NCI-H187 treated with DMSO at 0.1 percent for 48 hours (cell line): ENCODE measurements at regions not wholly inside any gene's neighbourhood (a gene's known extent, or its start where the extent isn't known, plus 50 kb on each side); places are given as distances from the start of the nearest gene placed in this dataset.

Experiments used
- DNase-seq: peaks from one replicate; lab custom pipeline; 2025; lab: John Stamatoyannopoulos, UW

GRCh38 chr4:130632731-130633604 is 1537.0 kb downstream of the C4orf33 start:
- DNase-seq: no peak

GRCh38 chr4:130636486-130636885 is 1540.5 kb downstream of the C4orf33 start:
- DNase-seq: no peak

- DNase-seq: no peak
Observed at GRCh38 chr4:130640592-130640991, 1544.6 kb downstream of the C4orf33 start.

- DNase-seq: no peak
Observed at GRCh38 chr4:130646886-130647285, 1550.9 kb downstream of the C4orf33 start.

- DNase-seq: no peak
Observed at GRCh38 chr4:130648570-130648969, 1552.6 kb downstream of the C4orf33 start.

- DNase-seq: no peak
Observed at GRCh38 chr4:130653842-130654241, 1557.9 kb downstream of the C4orf33 start.

- no peak for DNase-seq
Observed at GRCh38 chr4:130659320-130659719, 1563.4 kb downstream of the C4orf33 start.

GRCh38 chr4:130668859-130669258 is 1572.9 kb downstream of the C4orf33 start:
- DNase-seq: no peak

- DNase-seq: no peak
Observed at GRCh38 chr4:130675266-130675665, 1579.3 kb downstream of the C4orf33 start.

- no peak for DNase-seq
Observed at GRCh38 chr4:130689181-130689580, 1593.2 kb downstream of the C4orf33 start.

GRCh38 chr4:130698251-130698650 is 1602.3 kb downstream of the C4orf33 start:
- no peak for DNase-seq

GRCh38 chr4:130699004-130699403 is 1603.1 kb downstream of the C4orf33 start:
- DNase-seq: no peak

GRCh38 chr4:130703211-130703935 is 1607.4 kb downstream of the C4orf33 start:
- DNase-seq: no peak

GRCh38 chr4:130705023-130705422 is 1609.1 kb downstream of the C4orf33 start:
- DNase-seq: no peak

- no peak for DNase-seq
Observed at GRCh38 chr4:130712038-130712437, 1616.1 kb downstream of the C4orf33 start.

- DNase-seq: no peak
Observed at GRCh38 chr4:130714006-130714405, 1618.1 kb downstream of the C4orf33 start.

- no peak for DNase-seq
Observed at GRCh38 chr4:130722361-130722760, 1626.4 kb downstream of the C4orf33 start.

- no peak for DNase-seq
Observed at GRCh38 chr4:130736436-130737185, 1640.7 kb downstream of the C4orf33 start.

- no peak for DNase-seq
Observed at GRCh38 chr4:130738233-130738632, 1642.3 kb downstream of the C4orf33 start.

- DNase-seq: no peak
Observed at GRCh38 chr4:130747842-130748241, 1651.9 kb downstream of the C4orf33 start.

- no peak for DNase-seq
Observed at GRCh38 chr4:130753926-130754325, 1658.0 kb downstream of the C4orf33 start.

- DNase-seq: no peak
Observed at GRCh38 chr4:130760246-130760645, 1664.3 kb downstream of the C4orf33 start.
